Omental fat pad (tissue), 3 donors: ENCODE measurements at regions not wholly inside any gene's neighbourhood (a gene's known extent, or its start where the extent isn't known, plus 50 kb on each side); places are given as distances from the start of the nearest gene placed in this dataset.

ENCODE experiments used
- ATAC-seq: fragments of 150-250 bp; one replicate; pipeline ENCODE4 v1.9.1; 2016; ENCODE audit warnings: mild to moderate bottlenecking, moderate library complexity; ENCODE audit not compliant: low FRiP score
- DNase-seq: peaks from one replicate; pipeline ENCODE4 v3.0.0-alpha.2; 2019; ENCODE audit warnings: low spot score
- CTCF ChIP-seq, 3 donors: fragments of 450-650 bp; IDR thresholded peaks; one replicate each; pipeline ENCODE4 v1.5.1; 2016 to 2017; ENCODE audit warnings: antibody characterized with exemption in 3 of 3, mild to moderate bottlenecking in 3 of 3, moderate library complexity in 2 of 3

GRCh38 chr7:84412161-84412969 is 217.8 kb upstream of the SEMA3A start:
- TF ChIP-seq CTCF (IDR thresholded peaks at IDR 0.05): no peak
- ATAC-seq (no peak), DNase-seq (no peak)

GRCh38 chr7:84399661-84400060 is 205.1 kb upstream of the SEMA3A start:
- no peak for DNase-seq
- no peak for TF ChIP-seq CTCF (IDR thresholded peaks at IDR 0.05)
- ATAC-seq: no peak

- no peak for TF ChIP-seq CTCF (IDR thresholded peaks at IDR 0.05)
- ATAC-seq (no peak), DNase-seq (no peak)
Measured at GRCh38 chr7:84394219-84394618, 199.6 kb upstream of the SEMA3A start.

GRCh38 chr7:84393786-84394185 is 199.2 kb upstream of the SEMA3A start:
- no peak for DNase-seq
- no peak for TF ChIP-seq CTCF (IDR thresholded peaks at IDR 0.05)
- no peak for ATAC-seq

- ATAC-seq (no peak), DNase-seq (no peak)
- TF ChIP-seq CTCF (IDR thresholded peaks at IDR 0.05): no peak
Measured at GRCh38 chr7:84390845-84391244, 196.3 kb upstream of the SEMA3A start.

GRCh38 chr7:84389242-84389641 is 194.7 kb upstream of the SEMA3A start:
- no peak for TF ChIP-seq CTCF (IDR thresholded peaks at IDR 0.05)
- ATAC-seq: no peak
- no peak for DNase-seq

- DNase-seq (no peak), ATAC-seq (no peak)
- TF ChIP-seq CTCF (IDR thresholded peaks at IDR 0.05): no peak
Measured at GRCh38 chr7:84387595-84387994, 193.0 kb upstream of the SEMA3A start.
